GM12891 (cell line): ENCODE measurements at regions not wholly inside any gene's neighbourhood (a gene's known extent, or its start where the extent isn't known, plus 50 kb on each side); places are given as distances from the start of the nearest gene placed in this dataset.

ENCODE experiments used
- POLR2A ChIP-seq: IDR thresholded peaks from 2 replicates; pipeline ENCODE4 v1.6.1; 2011; ENCODE audit warnings: low read depth, low read length, control low read depth
- POLR2AphosphoS5 ChIP-seq: IDR thresholded peaks from 2 replicates; pipeline ENCODE4 v1.6.1; 2011; ENCODE audit warnings: low read depth, low read length, control low read depth

DNA sequence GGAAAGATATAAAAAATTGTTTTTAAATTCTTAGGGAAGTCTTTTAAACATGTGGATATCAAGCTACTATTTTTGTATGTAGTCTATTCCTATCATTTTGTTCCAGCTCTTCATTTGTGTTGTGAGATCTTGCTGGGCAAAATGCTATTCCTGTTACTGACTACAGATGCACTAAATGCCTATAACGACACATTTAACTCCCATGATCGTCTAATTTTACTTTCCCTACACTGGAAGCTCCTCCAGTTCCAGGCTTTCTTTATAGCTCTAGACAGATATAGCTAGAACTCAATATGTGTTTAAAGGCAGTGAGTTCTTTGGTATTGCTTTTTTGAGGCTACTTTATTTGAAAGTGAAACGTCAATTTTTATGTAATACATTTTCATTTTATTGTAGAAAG lies 971.5 kb upstream of the CITED2 start:
- TF ChIP-seq POLR2AphosphoS5 (no peak), POLR2A (no peak)
